ENCODE measurements at regions not wholly inside any gene's neighbourhood (a gene's known extent, or its start where the extent isn't known, plus 50 kb on each side); places are given as distances from the start of the nearest gene placed in this dataset.

DNA sequence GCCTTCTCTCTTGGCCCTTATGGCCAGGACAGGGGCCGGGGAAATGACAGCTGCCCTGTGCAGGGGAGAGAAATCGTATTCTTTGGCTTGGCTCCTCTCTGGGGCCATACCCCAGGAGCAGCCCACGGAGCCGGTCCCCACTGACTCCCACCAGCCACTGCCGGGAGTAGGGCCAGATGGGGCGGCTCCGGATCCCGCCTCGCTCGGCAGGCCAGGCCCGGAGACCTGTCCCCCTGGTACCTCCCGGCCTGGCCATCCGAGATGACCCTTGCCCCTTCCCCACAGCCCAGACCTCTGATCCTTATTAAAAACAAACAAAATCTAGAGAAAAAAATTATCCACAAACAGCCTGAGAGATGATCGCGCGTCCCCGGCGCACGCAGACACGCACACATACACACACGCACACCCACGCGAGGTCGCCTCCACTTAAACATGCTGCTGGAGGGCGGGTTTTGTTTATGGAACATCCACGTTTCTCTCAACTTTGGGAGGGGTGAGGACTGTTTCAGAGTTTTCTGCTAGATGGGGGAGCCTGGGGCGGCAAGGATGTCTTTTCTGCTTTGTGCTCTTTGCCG lies 59.1 kb downstream of the IGLL1 start:
- TF ChIP-seq POLR2A (IDR thresholded peaks at IDR 0.05; ENCODE audit: low read length) (no peak), GATA1 (IDR thresholded peaks at IDR 0.05; ENCODE audit: low read depth, low read length) (no peak)
